HG02970 (cell line): ENCODE measurements at regions not wholly inside any gene's neighbourhood (a gene's known extent, or its start where the extent isn't known, plus 50 kb on each side); places are given as distances from the start of the nearest gene placed in this dataset.
"Not testable (repeated sequence)": the region's sequence is repeated elsewhere in the genome, so short reads cannot be mapped to it uniquely, and the experiment has no call there.

ENCODE experiments used
- ATAC-seq: cut with Tn5 transposase; IDR thresholded peaks from one replicate; pipeline ENCODE4 v1.9.1; 2021; ENCODE audit warnings: mild to moderate bottlenecking, moderate library complexity, moderate number of reproducible peaks; ENCODE audit not compliant: unreplicated experiment, low FRiP score

GRCh38 chr1:239952348-239953308 lies 139.1 kb upstream of the FMN2 start:
- no peak for ATAC-seq

- ATAC-seq = no peak
Measured at GRCh38 chr1:239954836-239955235, 136.8 kb upstream of the FMN2 start.

DNA sequence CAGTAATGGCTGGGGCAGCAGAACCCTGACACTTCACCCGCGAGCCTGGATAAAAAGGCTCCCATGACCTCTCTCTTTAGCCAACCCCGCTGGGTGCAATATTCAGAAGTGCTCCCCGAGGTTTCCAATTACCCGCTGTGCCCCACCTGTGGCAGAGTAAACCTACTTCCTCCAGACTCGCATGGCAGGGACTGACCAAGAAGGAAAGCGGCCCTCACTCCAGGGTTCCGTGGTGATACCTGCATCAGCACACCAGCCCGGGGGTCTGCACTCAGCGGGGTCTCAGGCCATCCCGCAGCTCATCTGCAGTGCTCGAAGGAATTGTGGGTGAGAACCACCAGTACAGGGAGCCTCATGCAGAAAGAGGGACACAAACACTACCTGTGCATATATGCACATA lies 136.3 kb upstream of the FMN2 start:
- no peak for ATAC-seq

DNA sequence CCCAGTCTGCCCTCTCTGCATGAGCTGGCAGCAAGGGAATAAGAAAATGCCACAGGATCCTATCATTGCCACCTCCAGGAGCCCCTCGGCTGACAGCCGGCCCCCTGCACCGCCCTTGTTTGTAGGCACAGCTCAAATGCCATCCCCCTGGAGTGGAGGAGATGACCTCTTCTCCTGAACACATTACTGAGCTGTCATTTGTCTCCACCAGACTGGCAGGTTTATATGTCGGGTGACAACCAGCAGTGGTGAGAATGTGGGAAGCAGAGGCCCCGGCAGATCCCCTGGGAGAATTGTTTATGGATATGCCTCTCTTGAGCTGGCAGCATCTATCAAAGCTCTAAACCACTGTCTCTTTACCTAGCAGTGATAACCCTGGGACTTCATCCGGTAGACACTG lies 135.4 kb upstream of the FMN2 start:
- ATAC-seq = no peak

- ATAC-seq = no peak
Measured at GRCh38 chr1:239958063-239958462, 133.6 kb upstream of the FMN2 start.

- no peak for ATAC-seq
Measured at GRCh38 chr1:239960366-239960765, 131.3 kb upstream of the FMN2 start.

- no peak for ATAC-seq
Measured at GRCh38 chr1:239963856-239964255, 127.8 kb upstream of the FMN2 start.

DNA sequence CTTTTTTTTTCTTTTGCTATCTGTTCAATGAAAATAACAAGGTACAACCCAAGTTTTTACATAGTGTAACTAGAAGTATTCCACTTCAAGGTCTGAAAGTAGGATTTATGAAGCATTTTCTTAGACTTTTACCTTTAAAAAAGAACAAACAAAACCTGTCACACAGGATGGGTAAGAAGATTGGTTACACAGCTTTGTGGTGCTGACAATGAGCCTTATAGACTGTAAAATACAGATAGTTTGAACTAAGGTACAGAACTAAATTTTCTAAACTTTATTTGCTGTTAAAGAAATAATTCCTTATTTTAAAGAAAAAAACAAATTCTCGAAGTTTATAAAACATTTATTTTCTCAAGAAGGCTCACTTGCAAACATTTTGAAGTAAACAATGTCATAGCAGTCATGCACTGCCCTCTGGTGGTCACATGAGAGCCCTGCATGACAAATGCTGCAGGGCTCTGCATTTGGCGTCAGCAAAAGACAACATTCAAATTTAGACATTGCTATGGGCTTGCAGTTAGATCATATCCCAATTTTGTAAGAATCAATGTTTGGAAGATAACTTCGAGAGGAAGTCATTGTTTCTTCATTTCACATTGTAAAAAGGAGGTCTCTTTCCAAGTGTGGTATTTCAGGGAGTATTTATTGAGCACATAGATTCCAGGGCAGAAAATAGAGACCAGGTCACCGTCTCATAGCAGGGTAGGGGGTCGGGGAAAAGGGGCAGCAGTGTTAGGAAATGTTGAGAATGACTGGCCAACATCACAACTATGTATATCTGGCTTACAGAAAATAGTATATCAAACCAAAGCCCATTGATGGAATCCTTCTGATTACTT lies 115.3 kb upstream of the FMN2 start:
- peak; percentile 88 for ATAC-seq

GRCh38 chr1:239977416-239977815 lies 114.3 kb upstream of the FMN2 start:
- ATAC-seq = no peak

DNA sequence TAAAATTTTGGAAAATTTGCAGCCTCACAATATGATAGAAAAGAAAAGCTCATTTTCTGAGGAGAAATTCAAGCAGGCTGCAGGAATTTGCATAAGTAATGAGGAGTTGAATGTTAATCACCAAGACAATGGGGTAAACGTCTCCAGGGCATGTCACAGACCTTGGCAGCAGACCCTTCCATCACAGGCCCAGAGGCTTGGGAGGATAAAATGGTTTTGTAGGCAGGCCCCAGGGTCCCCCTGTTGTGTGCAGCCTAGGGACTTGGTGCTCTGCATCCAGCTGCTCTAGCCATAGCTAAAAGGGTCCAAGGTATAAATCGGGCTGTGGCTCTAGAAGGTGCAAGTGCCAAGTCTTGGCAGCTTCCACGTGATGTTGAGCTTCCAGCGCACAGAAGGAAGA lies 112.2 kb upstream of the FMN2 start:
- no peak for ATAC-seq

- ATAC-seq = no peak
Measured at GRCh38 chr1:239982762-239983161, 108.9 kb upstream of the FMN2 start.

GRCh38 chr1:239985044-239985443 lies 106.6 kb upstream of the FMN2 start:
- ATAC-seq = no peak

DNA sequence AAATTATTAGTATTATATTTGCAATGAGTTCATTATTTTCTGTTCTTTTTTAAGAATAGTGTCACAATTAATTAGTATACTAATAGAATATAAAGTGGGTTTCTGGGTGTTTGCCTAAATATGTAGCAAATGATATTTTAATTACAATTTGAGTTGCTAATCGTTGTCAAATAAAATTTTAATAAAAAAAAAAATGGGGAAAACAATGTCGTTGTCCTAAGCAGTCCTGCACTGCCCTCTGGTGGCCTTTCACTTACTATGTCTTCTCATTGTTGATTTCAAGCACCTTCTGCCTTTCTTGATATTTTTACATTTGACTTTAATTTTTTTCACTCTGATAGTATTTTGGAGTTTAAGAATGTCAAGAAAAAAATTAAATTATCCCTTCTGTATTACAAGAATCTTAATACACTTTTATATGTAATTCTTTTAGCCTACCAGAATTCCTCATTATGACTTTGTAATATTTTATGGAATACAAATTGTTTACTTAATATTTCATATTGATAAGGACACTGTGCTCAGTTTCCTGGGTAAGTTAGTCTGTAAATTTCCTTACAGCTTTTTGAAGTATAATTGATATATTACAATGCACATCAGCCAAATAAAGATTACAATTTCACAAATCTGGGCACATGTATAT lies 104.5 kb upstream of the FMN2 start:
- no peak for ATAC-seq

DNA sequence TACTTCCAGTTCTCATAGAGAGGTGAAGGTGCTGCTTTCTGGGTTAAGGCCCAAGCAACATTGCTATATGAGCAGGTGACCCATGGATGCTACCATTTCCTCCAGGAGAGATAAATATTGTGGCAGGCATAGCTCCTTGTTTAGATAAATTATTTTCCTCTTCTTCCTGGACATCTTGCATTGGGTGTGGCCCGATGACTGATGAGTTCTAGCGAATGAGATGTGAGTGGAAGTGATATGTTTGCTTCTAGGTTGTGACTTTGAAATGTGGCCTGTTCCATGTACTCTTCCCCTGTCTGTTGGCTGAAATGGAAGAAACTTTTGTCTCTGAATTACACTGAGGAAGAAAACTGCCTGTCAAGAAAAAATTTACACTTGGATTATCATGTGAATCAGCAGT lies 101.7 kb upstream of the FMN2 start:
- ATAC-seq = no peak

DNA sequence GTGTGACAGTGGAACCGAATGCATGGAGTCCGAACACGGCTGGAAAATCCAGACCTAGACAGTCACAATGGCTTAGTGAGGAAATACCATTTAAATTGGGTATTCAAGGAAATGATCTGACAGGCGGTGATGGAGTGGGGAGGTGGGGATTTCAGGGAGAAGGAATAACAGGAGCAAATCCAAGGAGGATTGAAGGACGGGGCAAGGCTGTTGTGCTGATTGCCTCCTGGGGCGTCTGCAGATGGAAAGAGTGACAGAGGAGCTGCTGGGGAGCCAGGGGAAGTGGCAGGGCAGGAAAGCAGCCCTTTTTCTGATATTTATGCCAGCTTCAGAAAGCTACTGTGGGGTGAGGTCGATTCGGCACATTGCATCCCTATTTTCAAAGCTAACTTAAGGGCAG lies 99.1 kb upstream of the FMN2 start:
- not testable (repeated sequence) for ATAC-seq

DNA sequence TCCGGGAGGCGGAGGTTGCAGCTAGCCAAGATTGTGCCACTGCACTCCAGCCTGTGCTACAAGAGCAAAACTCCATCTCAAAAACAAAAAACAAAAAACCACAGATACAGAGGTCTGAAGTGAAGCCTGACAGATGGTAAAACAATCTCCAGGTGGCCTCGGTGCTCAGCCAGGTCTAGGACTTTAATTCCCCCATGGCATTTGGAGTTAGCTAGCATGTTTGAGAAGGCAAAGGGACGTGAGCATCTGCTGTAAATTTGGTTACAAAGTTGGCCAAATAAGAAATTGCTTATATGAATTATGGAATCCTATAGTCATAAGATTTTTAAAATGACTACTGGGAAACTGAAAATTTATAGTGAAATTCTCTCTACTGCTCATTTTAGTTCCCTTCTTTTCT lies 98.3 kb upstream of the FMN2 start:
- ATAC-seq = no peak

GRCh38 chr1:239995281-239995680 lies 96.4 kb upstream of the FMN2 start:
- ATAC-seq = no peak

DNA sequence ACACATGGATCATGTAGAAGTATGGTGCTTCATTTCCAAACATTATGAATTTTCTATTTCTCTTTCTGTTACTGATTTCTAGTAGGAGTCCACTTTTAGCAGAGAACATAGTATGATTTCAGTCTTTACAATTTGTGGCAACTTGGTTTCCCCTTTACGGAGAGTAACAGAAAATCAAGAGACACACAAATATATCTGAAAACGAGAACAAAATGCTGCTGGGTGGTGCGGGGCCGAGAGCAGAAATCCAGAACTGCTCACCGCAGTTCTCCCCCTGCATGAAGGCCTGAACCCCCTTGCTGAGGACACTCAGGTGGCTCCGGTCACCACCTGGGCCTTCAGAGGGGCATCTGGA lies 94.5 kb upstream of the FMN2 start:
- ATAC-seq = no peak

GRCh38 chr1:239997515-239998311 lies 94.0 kb upstream of the FMN2 start:
- ATAC-seq = no peak

GRCh38 chr1:239998312-239998649 lies 93.4 kb upstream of the FMN2 start:
- ATAC-seq = no peak
